ENCODE measurements at regions not wholly inside any gene's neighbourhood (a gene's known extent, or its start where the extent isn't known, plus 50 kb on each side); places are given as distances from the start of the nearest gene placed in this dataset.

- H3K4me3 ChIP-seq (replicated peaks in 1 of 2; ENCODE audit: low read depth in 2 of 2, low read length in 2 of 2) = no peak overlapping the region
- TF ChIP-seq CTCF (IDR thresholded peaks at IDR 0.05; ENCODE audit: low read depth, low read length) = peak; percentile 90
- DNase-seq (ENCODE audit: low read depth in 2 of 2) = peak; percentile 67 to 73
Observed at GRCh38 chr4:111283066-111283677, 660.3 kb upstream of the PITX2 start.

- no peak overlapping the region for H3K4me3 ChIP-seq (replicated peaks in 1 of 2; ENCODE audit: low read depth in 2 of 2, low read length in 2 of 2)
- no peak for TF ChIP-seq CTCF (IDR thresholded peaks at IDR 0.05; ENCODE audit: low read depth, low read length)
- DNase-seq (ENCODE audit: low read depth in 2 of 2) = no peak
Observed at GRCh38 chr4:111296466-111296865, 673.6 kb upstream of the PITX2 start.

GRCh38 chr4:111303806-111304205 is 680.9 kb upstream of the PITX2 start:
- H3K4me3 ChIP-seq (replicated peaks in 1 of 2; ENCODE audit: low read depth in 2 of 2, low read length in 2 of 2) = no peak overlapping the region
- no peak for TF ChIP-seq CTCF (IDR thresholded peaks at IDR 0.05; ENCODE audit: low read depth, low read length)
- DNase-seq (ENCODE audit: low read depth in 2 of 2) = no peak

GRCh38 chr4:111323496-111323895 is 700.6 kb upstream of the PITX2 start:
- no peak for TF ChIP-seq CTCF (IDR thresholded peaks at IDR 0.05; ENCODE audit: low read depth, low read length)
- DNase-seq (ENCODE audit: low read depth in 2 of 2) = peak; percentile 38 to 81
- H3K4me3 ChIP-seq (replicated peaks in 1 of 2; ENCODE audit: low read depth in 2 of 2, low read length in 2 of 2) = no peak overlapping the region

- peak in 1 of 2 donors; percentile 42 for DNase-seq (ENCODE audit: low read depth in 2 of 2)
- no peak overlapping the region for H3K4me3 ChIP-seq (replicated peaks in 1 of 2; ENCODE audit: low read depth in 2 of 2, low read length in 2 of 2)
- no peak for TF ChIP-seq CTCF (IDR thresholded peaks at IDR 0.05; ENCODE audit: low read depth, low read length)
Observed at GRCh38 chr4:111323916-111324315, 701.0 kb upstream of the PITX2 start.

- TF ChIP-seq CTCF (IDR thresholded peaks at IDR 0.05; ENCODE audit: low read depth, low read length) = no peak
- DNase-seq (ENCODE audit: low read depth in 2 of 2) = no peak
- no peak overlapping the region for H3K4me3 ChIP-seq (replicated peaks in 1 of 2; ENCODE audit: low read depth in 2 of 2, low read length in 2 of 2)
Observed at GRCh38 chr4:111326450-111326849, 703.6 kb upstream of the PITX2 start.

- no peak for DNase-seq (ENCODE audit: low read depth in 2 of 2)
- H3K4me3 ChIP-seq (replicated peaks in 1 of 2; ENCODE audit: low read depth in 2 of 2, low read length in 2 of 2) = no peak overlapping the region
- no peak for TF ChIP-seq CTCF (IDR thresholded peaks at IDR 0.05; ENCODE audit: low read depth, low read length)
Observed at GRCh38 chr4:111330786-111331185, 707.9 kb upstream of the PITX2 start.
